ENCODE measurements at regions not wholly inside any gene's neighbourhood (a gene's known extent, or its start where the extent isn't known, plus 50 kb on each side); places are given as distances from the start of the nearest gene placed in this dataset.
A peak's percentile ranks its signal among the peaks of the same experiment; 100 is the strongest.

GRCh38 chr13:71320452-71320851 is 546.6 kb downstream of the DACH1 start:
- Histone ChIP-seq H3K36me3 (ENCODE audit: insufficient read depth) (no peaks in the 10 kb centered on the region), H3K4me1 (ENCODE audit: low read depth, poor library complexity, severe bottlenecking) (no peaks in the 10 kb centered on the region), H4K20me1 (ENCODE audit: insufficient read depth) (no peaks in the 10 kb centered on the region), H2AFZ (ENCODE audit: low read depth) (no peak overlapping the region), H3K4me3 (IDR thresholded peaks at IDR 0.05; ENCODE audit: insufficient read depth, low read depth, low read length) (no peak overlapping the region), H3K4me2 (no peak overlapping the region), H3K27ac (no peak overlapping the region), H3K9ac (no peak overlapping the region), H3K79me2 (ENCODE audit: insufficient read depth, low read depth) (no peaks in the 10 kb centered on the region), H3K27me3 (ENCODE audit: insufficient read depth, low read depth) (no peaks in the 10 kb centered on the region)
- peak; percentile 26; the same call in 1 of the 2 replicates for TF ChIP-seq CTCF (conservative IDR thresholded peaks at IDR 0.05; ENCODE audit: low read depth, low read length)

- H2AFZ ChIP-seq (ENCODE audit: low read depth) = no peak overlapping the region
- no peak overlapping the region for H3K4me3 ChIP-seq (IDR thresholded peaks at IDR 0.05; ENCODE audit: insufficient read depth, low read depth, low read length)
- H4K20me1 ChIP-seq (ENCODE audit: insufficient read depth) = no peaks in the 10 kb centered on the region
- H3K27me3 ChIP-seq (ENCODE audit: insufficient read depth, low read depth) = no peaks in the 10 kb centered on the region
- H3K4me2 ChIP-seq = no peak overlapping the region
- H3K9ac ChIP-seq = no peak overlapping the region
- no peak for TF ChIP-seq CTCF (conservative IDR thresholded peaks at IDR 0.05; ENCODE audit: low read depth, low read length)
- no peaks in the 10 kb centered on the region for H3K79me2 ChIP-seq (ENCODE audit: insufficient read depth, low read depth)
- no peaks in the 10 kb centered on the region for H3K36me3 ChIP-seq (ENCODE audit: insufficient read depth)
- no peak overlapping the region for H3K27ac ChIP-seq
- no peaks in the 10 kb centered on the region for H3K4me1 ChIP-seq (ENCODE audit: low read depth, poor library complexity, severe bottlenecking)
These were observed 550.1 kb downstream of the DACH1 start for GRCh38 chr13:71316792-71317363.

GRCh38 chr13:71312923-71313322 is 554.1 kb downstream of the DACH1 start:
- no peak overlapping the region for H3K27ac ChIP-seq
- no peak overlapping the region for H3K9ac ChIP-seq

GRCh38 chr13:71309905-71310304 is 557.1 kb downstream of the DACH1 start:
- Histone ChIP-seq H3K4me2 (no peak overlapping the region), H3K4me3 (IDR thresholded peaks at IDR 0.05; ENCODE audit: insufficient read depth, low read depth, low read length) (no peak overlapping the region), H3K27me3 (ENCODE audit: insufficient read depth, low read depth) (no peaks in the 10 kb centered on the region), H3K4me1 (ENCODE audit: low read depth, poor library complexity, severe bottlenecking) (no peaks in the 10 kb centered on the region), H2AFZ (ENCODE audit: low read depth) (no peak overlapping the region), H3K36me3 (ENCODE audit: insufficient read depth) (no peaks in the 10 kb centered on the region), H3K27ac (no peak overlapping the region), H3K9ac (no peak overlapping the region), H4K20me1 (ENCODE audit: insufficient read depth) (no peaks in the 10 kb centered on the region), H3K79me2 (ENCODE audit: insufficient read depth, low read depth) (no peaks in the 10 kb centered on the region)
- TF ChIP-seq CTCF (conservative IDR thresholded peaks at IDR 0.05; ENCODE audit: low read depth, low read length) = no peak

More at GRCh38 chr13:71312923-71313322, 554.1 kb downstream of the DACH1 start:
- Histone ChIP-seq H4K20me1 (ENCODE audit: insufficient read depth) (no peaks in the 10 kb centered on the region), H3K4me2 (no peak overlapping the region), H2AFZ (ENCODE audit: low read depth) (no peak overlapping the region), H3K79me2 (ENCODE audit: insufficient read depth, low read depth) (no peaks in the 10 kb centered on the region), H3K36me3 (ENCODE audit: insufficient read depth) (no peaks in the 10 kb centered on the region), H3K4me3 (IDR thresholded peaks at IDR 0.05; ENCODE audit: insufficient read depth, low read depth, low read length) (no peak overlapping the region), H3K4me1 (ENCODE audit: low read depth, poor library complexity, severe bottlenecking) (no peaks in the 10 kb centered on the region), H3K27me3 (ENCODE audit: insufficient read depth, low read depth) (no peaks in the 10 kb centered on the region)
- no peak for TF ChIP-seq CTCF (conservative IDR thresholded peaks at IDR 0.05; ENCODE audit: low read depth, low read length)
